H9 (cell line): ENCODE measurements at regions not wholly inside any gene's neighbourhood (a gene's known extent, or its start where the extent isn't known, plus 50 kb on each side); places are given as distances from the start of the nearest gene placed in this dataset.

Experiments used
- DNase-seq: peaks from one replicate; pipeline ENCODE4 v3.0.0-alpha.2; 2017
- H2AFZ ChIP-seq: one replicate; pipeline ENCODE4 v1.6.1; 2013; ENCODE audit warnings: mild to moderate bottlenecking, low read length, control low read depth, moderate library complexity
- H2AK5ac ChIP-seq: 2 replicates; pipeline ENCODE4 v1.6.1; 2013; ENCODE audit warnings: low read length, control low read depth, mixed read lengths; ENCODE audit not compliant: insufficient read length
- H2BK120ac ChIP-seq: one replicate; pipeline ENCODE4 v1.6.1; 2013; ENCODE audit warnings: low read depth, mild to moderate bottlenecking, low read length, control low read depth, inconsistent platforms; ENCODE audit not compliant: poor library complexity, severe bottlenecking
- H2BK12ac ChIP-seq: 2 replicates; pipeline ENCODE4 v1.6.1; 2013; ENCODE audit warnings: low read length, control low read depth, mixed read lengths, low read depth; ENCODE audit not compliant: insufficient read length
- H2BK15ac ChIP-seq: 2 replicates; pipeline ENCODE4 v1.6.1; 2013; ENCODE audit warnings: low read depth, low read length, control low read depth
- H2BK20ac ChIP-seq: one replicate; pipeline ENCODE4 v1.6.1; 2013; ENCODE audit warnings: low read depth, mild to moderate bottlenecking, low read length, control low read depth, inconsistent platforms; ENCODE audit not compliant: poor library complexity, severe bottlenecking
- H2BK5ac ChIP-seq: 2 replicates; pipeline ENCODE4 v1.6.1; 2013; ENCODE audit warnings: low read length, control low read depth, mixed read lengths; ENCODE audit not compliant: insufficient read length
- H3K14ac ChIP-seq: 2 replicates; pipeline ENCODE4 v1.6.1; 2013; ENCODE audit warnings: low read length, control low read depth; ENCODE audit not compliant: insufficient read depth
- H3K18ac ChIP-seq: 2 replicates; pipeline ENCODE4 v1.6.1; 2013; ENCODE audit warnings: low read depth, mild to moderate bottlenecking, mixed read lengths, low read length, control low read depth; ENCODE audit not compliant: insufficient read length
- H3K23ac ChIP-seq: 2 replicates; pipeline ENCODE4 v1.6.1; 2013; ENCODE audit warnings: low read length, control low read depth, mixed read lengths, low read depth; ENCODE audit not compliant: insufficient read length
- H3K23me2 ChIP-seq: 2 replicates; pipeline ENCODE4 v1.6.1; 2013; ENCODE audit warnings: low read depth, mild to moderate bottlenecking, mixed read lengths, low read length, control low read depth; ENCODE audit not compliant: insufficient read length, poor library complexity, severe bottlenecking
- H3K27ac ChIP-seq: 2 replicates; pipeline ENCODE4 v1.5.1; 2013; ENCODE audit warnings: low read length, control low read depth, mixed read lengths, low read depth; ENCODE audit not compliant: insufficient read length
- H3K27me3 ChIP-seq: 2 replicates; pipeline ENCODE4 v1.6.1; 2013; ENCODE audit warnings: low read length, control low read depth, inconsistent platforms; ENCODE audit not compliant: insufficient read depth
- H3K4ac ChIP-seq: 2 replicates; pipeline ENCODE4 v1.6.1; 2013; ENCODE audit warnings: low read depth, mild to moderate bottlenecking, control low read depth, inconsistent platforms, low read length, moderate library complexity
- H3K4me1 ChIP-seq: 2 replicates; pipeline ENCODE4 v1.6.1; 2013; ENCODE audit warnings: low read length, control low read depth, inconsistent platforms; ENCODE audit not compliant: insufficient read depth
- H3K4me2 ChIP-seq: 2 replicates; pipeline ENCODE4 v1.6.1; 2013; ENCODE audit warnings: low read length, control low read depth, mixed read lengths; ENCODE audit not compliant: insufficient read length, insufficient read depth
- H3K56ac ChIP-seq: 2 replicates; pipeline ENCODE4 v1.6.1; 2013; ENCODE audit warnings: low read depth, mild to moderate bottlenecking, mixed read lengths, low read length, control low read depth; ENCODE audit not compliant: insufficient read length
- H3K79me1 ChIP-seq: 2 replicates; pipeline ENCODE4 v1.6.1; 2013; ENCODE audit warnings: low read depth, mild to moderate bottlenecking, moderate library complexity, low read length, control low read depth, inconsistent platforms; ENCODE audit not compliant: insufficient read depth, poor library complexity, severe bottlenecking
- H3K79me2 ChIP-seq: 2 replicates; pipeline ENCODE4 v1.6.1; 2013; ENCODE audit warnings: low read length, control low read depth, inconsistent platforms; ENCODE audit not compliant: insufficient read depth
- H3K9ac ChIP-seq: 2 replicates; pipeline ENCODE4 v1.6.1; 2013; ENCODE audit warnings: low read length, control low read depth, mixed read lengths; ENCODE audit not compliant: insufficient read length; ENCODE audit errors: extremely low read depth
- H3K9me3 ChIP-seq: one replicate; pipeline ENCODE4 v1.6.1; 2013; ENCODE audit warnings: low read depth, low read length, inconsistent platforms; ENCODE audit not compliant: control insufficient read depth
- H3T11ph ChIP-seq: one replicate; pipeline ENCODE4 v1.6.1; 2013; ENCODE audit warnings: mild to moderate bottlenecking, low read length, control low read depth, inconsistent platforms
- H4K20me1 ChIP-seq: one replicate; pipeline ENCODE4 v1.6.1; 2013; ENCODE audit not compliant: control insufficient read depth, insufficient read length, insufficient read depth
- H4K5ac ChIP-seq: 2 replicates; pipeline ENCODE4 v1.6.1; 2013; ENCODE audit warnings: low read depth, mild to moderate bottlenecking, mixed read lengths, low read length, control low read depth; ENCODE audit not compliant: insufficient read length
- H4K8ac ChIP-seq: replicated peaks from 2 replicates; pipeline ENCODE4 v1.6.1; 2013; ENCODE audit warnings: low read length, control low read depth, mixed read lengths, low read depth; ENCODE audit not compliant: insufficient read length
- H4K91ac ChIP-seq: 2 replicates; pipeline ENCODE4 v1.6.1; 2013; ENCODE audit warnings: low read depth, mild to moderate bottlenecking, moderate library complexity, mixed read lengths, low read length, control low read depth; ENCODE audit not compliant: insufficient read length
- H3K27ac Mint-ChIP-seq, 3 experiments: 2 replicates in 2 of 3; 3 replicates in 1 of 3; pipeline ENCODE4 v1.8.0; 2020 to 2021; ENCODE audit warnings: mixed read lengths in 3 of 3, mild to moderate bottlenecking in 1 of 3, moderate library complexity in 1 of 3
- H3K27me3 Mint-ChIP-seq: 2 replicates; pipeline ENCODE4 v1.8.0; 2021; ENCODE audit warnings: low read depth, mild to moderate bottlenecking, moderate library complexity, mixed read lengths
- H3K36me3 Mint-ChIP-seq, 3 experiments: 2 replicates in 2 of 3; 3 replicates in 1 of 3; pipeline ENCODE4 v1.8.0; 2020 to 2021; ENCODE audit warnings: low read depth in 3 of 3, mixed read lengths in 3 of 3; ENCODE audit not compliant: insufficient read depth in 1 of 3
- H3K4me1 Mint-ChIP-seq, 2 experiments: 2 replicates each; pipeline ENCODE4 v1.8.0; 2020; ENCODE audit warnings: mixed read lengths in 2 of 2
- H3K4me3 Mint-ChIP-seq, 2 experiments: 2 replicates in 1 of 2; 3 replicates in 1 of 2; pipeline ENCODE4 v1.8.0; 2020 to 2021; ENCODE audit warnings: mild to moderate bottlenecking in 2 of 2, mixed read lengths in 2 of 2, moderate library complexity in 1 of 2
- H3K9me3 Mint-ChIP-seq, 2 experiments: 2 replicates in 1 of 2; 3 replicates in 1 of 2; pipeline ENCODE4 v1.8.0; 2020; ENCODE audit warnings: mild to moderate bottlenecking in 2 of 2, mixed read lengths in 2 of 2, moderate library complexity in 1 of 2
- WGBS: extraction: QIAGEN DNeasy Blood & Tissue Kit; methylation state at CpG from one replicate; pipeline ENCODE4 v1.1.7; 2013; ENCODE audit warnings: missing lambda C conversion rate, low lambda C conversion rate, mixed read lengths; ENCODE audit not compliant: insufficient read length; ENCODE audit errors: extremely low coverage; 5-methylcytosine and 5-hydroxymethylcytosine counted together
- TF ChIP-seq, protein P1 (sequence below): fragments of 200-600 bp; sonication (generic); conservative IDR thresholded peaks from 3 replicates; pipeline ENCODE4 v1.8.0; 2021; ENCODE audit warnings: antibody characterized with exemption, mild to moderate bottlenecking

DNA sequence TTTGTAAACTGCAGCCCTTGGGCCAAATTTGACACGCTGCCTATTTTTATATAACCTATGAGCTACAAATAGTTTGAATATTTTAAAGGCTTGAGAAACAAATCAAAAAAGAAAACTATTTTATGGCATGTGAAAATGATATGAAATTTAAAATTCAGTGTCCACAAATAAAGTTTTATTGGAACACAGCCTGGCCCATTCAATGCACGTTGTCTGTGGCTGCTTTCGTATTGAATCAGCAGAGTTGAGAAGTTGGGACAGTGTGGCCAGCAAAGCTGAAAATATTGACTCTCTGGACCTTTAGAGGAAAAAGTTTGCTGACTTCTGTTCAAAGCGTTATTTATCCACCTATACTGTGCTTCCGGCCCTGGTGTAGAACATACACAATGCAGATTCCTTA lies 654.2 kb downstream of the MED13L start:
- no peak overlapping the region for H3K23ac ChIP-seq
- no peak overlapping the region for H2BK20ac ChIP-seq
- TF ChIP-seq, protein P1, sequence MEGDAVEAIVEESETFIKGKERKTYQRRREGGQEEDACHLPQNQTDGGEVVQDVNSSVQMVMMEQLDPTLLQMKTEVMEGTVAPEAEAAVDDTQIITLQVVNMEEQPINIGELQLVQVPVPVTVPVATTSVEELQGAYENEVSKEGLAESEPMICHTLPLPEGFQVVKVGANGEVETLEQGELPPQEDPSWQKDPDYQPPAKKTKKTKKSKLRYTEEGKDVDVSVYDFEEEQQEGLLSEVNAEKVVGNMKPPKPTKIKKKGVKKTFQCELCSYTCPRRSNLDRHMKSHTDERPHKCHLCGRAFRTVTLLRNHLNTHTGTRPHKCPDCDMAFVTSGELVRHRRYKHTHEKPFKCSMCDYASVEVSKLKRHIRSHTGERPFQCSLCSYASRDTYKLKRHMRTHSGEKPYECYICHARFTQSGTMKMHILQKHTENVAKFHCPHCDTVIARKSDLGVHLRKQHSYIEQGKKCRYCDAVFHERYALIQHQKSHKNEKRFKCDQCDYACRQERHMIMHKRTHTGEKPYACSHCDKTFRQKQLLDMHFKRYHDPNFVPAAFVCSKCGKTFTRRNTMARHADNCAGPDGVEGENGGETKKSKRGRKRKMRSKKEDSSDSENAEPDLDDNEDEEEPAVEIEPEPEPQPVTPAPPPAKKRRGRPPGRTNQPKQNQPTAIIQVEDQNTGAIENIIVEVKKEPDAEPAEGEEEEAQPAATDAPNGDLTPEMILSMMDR, result no peak
- H3K14ac ChIP-seq, result no peak overlapping the region
- H3K4me1 ChIP-seq, result peaks cover 2% of the 10 kb centered on the region; the same call in 1 of the 2 replicates
- no peak overlapping the region for H3K4ac ChIP-seq
- no peaks in the 10 kb centered on the region for H3K79me1 ChIP-seq
- H2BK15ac ChIP-seq, result no peak overlapping the region
- no peak overlapping the region for H2BK12ac ChIP-seq
- H3K9me3 Mint-ChIP-seq, result peaks cover 3 to 5% of the 10 kb centered on the region in 2 experiments; a peak in 3 of 5 replicates
- H3K18ac ChIP-seq, result peak overlapping the region; percentile 30
- H4K20me1 ChIP-seq, result no peaks in the 10 kb centered on the region
- H3K27ac ChIP-seq, result no peak overlapping the region
- H3K27me3 ChIP-seq, result no peaks in the 10 kb centered on the region
- no peak overlapping the region for H3K9ac ChIP-seq
- H4K8ac ChIP-seq, result no peak overlapping the region
- no peak overlapping the region for H4K5ac ChIP-seq
- WGBS, result no CpG with 5 or more reads among the region's 5 CpGs
- H4K91ac ChIP-seq, result no peak overlapping the region
- no peak for DNase-seq
- no peak overlapping the region for H3K4me2 ChIP-seq
- no peak overlapping the region for H2AFZ ChIP-seq
- H3K56ac ChIP-seq, result no peak overlapping the region
- no peaks in the 10 kb centered on the region for H3K79me2 ChIP-seq
- no peak overlapping the region for H2BK120ac ChIP-seq
- H3K4me1 Mint-ChIP-seq, result peaks cover 8 to 11% of the 10 kb centered on the region in 2 experiments
- peaks cover 5% of the 10 kb centered on the region for H3K27me3 Mint-ChIP-seq
- H3T11ph ChIP-seq, result no peak overlapping the region
- H3K4me3 Mint-ChIP-seq, result no peak overlapping the region
- H3K36me3 Mint-ChIP-seq, result 0 out of 7 replicates have a peak, but pooled peaks cover 0 to 6% (median 0%) of the 10 kb centered on the region in 3 experiments
- H2AK5ac ChIP-seq, result no peak overlapping the region
- no peak overlapping the region for H3K27ac Mint-ChIP-seq
- H3K9me3 ChIP-seq, result peaks cover 3% of the 10 kb centered on the region
- H2BK5ac ChIP-seq, result no peak overlapping the region
- H3K23me2 ChIP-seq, result no peaks in the 10 kb centered on the region
